ENCODE measurements at regions not wholly inside any gene's neighbourhood (a gene's known extent, or its start where the extent isn't known, plus 50 kb on each side); places are given as distances from the start of the nearest gene placed in this dataset.

- in situ Hi-C loops (cut with HindIII; ENCODE audit: low pct_unique_long_range_greater_than_20kb, low sequenced_read_pairs), result no loop called here
- DNase-seq (ENCODE audit: low read depth, low spot score), result no peak
These were observed 568.2 kb upstream of the CCDC54 start for GRCh38 chr3:106809041-106809440.

GRCh38 chr3:106809623-106810299 lies 567.5 kb upstream of the CCDC54 start:
- DNase-seq (ENCODE audit: low read depth, low spot score), result no peak
- in situ Hi-C loops (cut with HindIII; ENCODE audit: low pct_unique_long_range_greater_than_20kb, low sequenced_read_pairs), result no loop called here

GRCh38 chr3:106810300-106810875 lies 566.9 kb upstream of the CCDC54 start:
- DNase-seq (ENCODE audit: low read depth, low spot score), result no peak

GRCh38 chr3:106811376-106811775 lies 565.9 kb upstream of the CCDC54 start:
- no peak for DNase-seq (ENCODE audit: low read depth, low spot score)
- in situ Hi-C loops (cut with HindIII; ENCODE audit: low pct_unique_long_range_greater_than_20kb, low sequenced_read_pairs), result no loop called here

More at GRCh38 chr3:106810300-106810875, 566.9 kb upstream of the CCDC54 start:
- in situ Hi-C loops (cut with HindIII; ENCODE audit: low pct_unique_long_range_greater_than_20kb, low sequenced_read_pairs), result no loop called here

- in situ Hi-C loops (cut with HindIII; ENCODE audit: low pct_unique_long_range_greater_than_20kb, low sequenced_read_pairs), result no loop called here
- no peak for DNase-seq (ENCODE audit: low read depth, low spot score)
These were observed 563.5 kb upstream of the CCDC54 start for GRCh38 chr3:106813742-106814141.

GRCh38 chr3:106814231-106814630 lies 563.0 kb upstream of the CCDC54 start:
- in situ Hi-C loops (cut with HindIII; ENCODE audit: low pct_unique_long_range_greater_than_20kb, low sequenced_read_pairs), result no loop called here
- DNase-seq (ENCODE audit: low read depth, low spot score), result no peak

- in situ Hi-C loops (cut with HindIII; ENCODE audit: low pct_unique_long_range_greater_than_20kb, low sequenced_read_pairs), result no loop called here
These were observed 560.4 kb upstream of the CCDC54 start for GRCh38 chr3:106816838-106817237.

GRCh38 chr3:106817706-106818105 lies 559.5 kb upstream of the CCDC54 start:
- DNase-seq (ENCODE audit: low read depth, low spot score), result peak; percentile 84
- in situ Hi-C loops (cut with HindIII; ENCODE audit: low pct_unique_long_range_greater_than_20kb, low sequenced_read_pairs), result no loop called here

More at GRCh38 chr3:106816838-106817237, 560.4 kb upstream of the CCDC54 start:
- no peak for DNase-seq (ENCODE audit: low read depth, low spot score)

GRCh38 chr3:106819440-106819839 lies 557.8 kb upstream of the CCDC54 start:
- in situ Hi-C loops (cut with HindIII; ENCODE audit: low pct_unique_long_range_greater_than_20kb, low sequenced_read_pairs), result no loop called here
- DNase-seq (ENCODE audit: low read depth, low spot score), result no peak

GRCh38 chr3:106820726-106821362 lies 556.4 kb upstream of the CCDC54 start:
- DNase-seq (ENCODE audit: low read depth, low spot score), result no peak
- in situ Hi-C loops (cut with HindIII; ENCODE audit: low pct_unique_long_range_greater_than_20kb, low sequenced_read_pairs), result no loop called here

GRCh38 chr3:106821801-106822200 lies 555.4 kb upstream of the CCDC54 start:
- DNase-seq (ENCODE audit: low read depth, low spot score), result no peak
- in situ Hi-C loops (cut with HindIII; ENCODE audit: low pct_unique_long_range_greater_than_20kb, low sequenced_read_pairs), result no loop called here

- in situ Hi-C loops (cut with HindIII; ENCODE audit: low pct_unique_long_range_greater_than_20kb, low sequenced_read_pairs), result no loop called here
- no peak for DNase-seq (ENCODE audit: low read depth, low spot score)
These were observed 555.0 kb upstream of the CCDC54 start for GRCh38 chr3:106822204-106822603.

GRCh38 chr3:106823701-106824100 lies 553.5 kb upstream of the CCDC54 start:
- no peak for DNase-seq (ENCODE audit: low read depth, low spot score)
- in situ Hi-C loops (cut with HindIII; ENCODE audit: low pct_unique_long_range_greater_than_20kb, low sequenced_read_pairs), result no loop called here

- DNase-seq (ENCODE audit: low read depth, low spot score), result peak; percentile 69
- in situ Hi-C loops (cut with HindIII; ENCODE audit: low pct_unique_long_range_greater_than_20kb, low sequenced_read_pairs), result no loop called here
These were observed 552.4 kb upstream of the CCDC54 start for GRCh38 chr3:106824856-106825255.

- DNase-seq (ENCODE audit: low read depth, low spot score), result no peak
- in situ Hi-C loops (cut with HindIII; ENCODE audit: low pct_unique_long_range_greater_than_20kb, low sequenced_read_pairs), result no loop called here
These were observed 551.2 kb upstream of the CCDC54 start for GRCh38 chr3:106825962-106826605.

GRCh38 chr3:106826791-106827311 lies 550.4 kb upstream of the CCDC54 start:
- DNase-seq (ENCODE audit: low read depth, low spot score), result no peak

GRCh38 chr3:106827515-106828213 lies 549.6 kb upstream of the CCDC54 start:
- in situ Hi-C loops (cut with HindIII; ENCODE audit: low pct_unique_long_range_greater_than_20kb, low sequenced_read_pairs), result no loop called here
- DNase-seq (ENCODE audit: low read depth, low spot score), result no peak

More at GRCh38 chr3:106826791-106827311, 550.4 kb upstream of the CCDC54 start:
- in situ Hi-C loops (cut with HindIII; ENCODE audit: low pct_unique_long_range_greater_than_20kb, low sequenced_read_pairs), result no loop called here

- in situ Hi-C loops (cut with HindIII; ENCODE audit: low pct_unique_long_range_greater_than_20kb, low sequenced_read_pairs), result no loop called here
- DNase-seq (ENCODE audit: low read depth, low spot score), result peak; percentile 94
These were observed 548.0 kb upstream of the CCDC54 start for GRCh38 chr3:106829206-106829605.

Data from SK-MEL-5 (cell line).